Neural progenitor cell (in vitro differentiated cells): ENCODE measurements at regions not wholly inside any gene's neighbourhood (a gene's known extent, or its start where the extent isn't known, plus 50 kb on each side); places are given as distances from the start of the nearest gene placed in this dataset.

Experiments used
- CTCF ChIP-seq: fragments of 200-600 bp; sonication (generic); IDR thresholded peaks from 2 replicates; pipeline ENCODE4 v1.5.1; 2017; ENCODE audit warnings: antibody characterized with exemption, mild to moderate bottlenecking
- EZH2 ChIP-seq: fragments of 200-600 bp; sonication (generic); IDR thresholded peaks from 2 replicates; pipeline ENCODE4 v1.6.1; 2017; ENCODE audit warnings: antibody characterized with exemption, mild to moderate bottlenecking, moderate library complexity
- EZH2phosphoT487 ChIP-seq: fragments of 200-600 bp; sonication (generic); IDR thresholded peaks from 2 replicates; pipeline ENCODE4 v1.6.1; 2017; ENCODE audit warnings: antibody characterized with exemption

- TF ChIP-seq CTCF: no peak
- TF ChIP-seq EZH2: no peak
- no peak for TF ChIP-seq EZH2phosphoT487
Measured at GRCh38 chr5:158478139-158478538, 619.2 kb upstream of the CLINT1 start.
